Erythroblast (primary cell): ENCODE measurements at regions not wholly inside any gene's neighbourhood (a gene's known extent, or its start where the extent isn't known, plus 50 kb on each side); places are given as distances from the start of the nearest gene placed in this dataset.

ENCODE experiments used
- GATA1 ChIP-seq: IDR thresholded peaks from 2 replicates; pipeline ENCODE4 v1.6.1; 2011; ENCODE audit warnings: low read depth, mild to moderate bottlenecking, control low read depth, low read length, moderate library complexity
- POLR2A ChIP-seq: IDR thresholded peaks from 2 replicates; pipeline ENCODE4 v1.6.1; 2011; ENCODE audit warnings: mild to moderate bottlenecking, low read length

- TF ChIP-seq POLR2A, result no peak
- TF ChIP-seq GATA1, result no peak
Observed at GRCh38 chr15:26358708-26359107, 414.2 kb downstream of the GABRB3 start.
